ENCODE measurements at regions not wholly inside any gene's neighbourhood (a gene's known extent, or its start where the extent isn't known, plus 50 kb on each side); places are given as distances from the start of the nearest gene placed in this dataset.

DNA sequence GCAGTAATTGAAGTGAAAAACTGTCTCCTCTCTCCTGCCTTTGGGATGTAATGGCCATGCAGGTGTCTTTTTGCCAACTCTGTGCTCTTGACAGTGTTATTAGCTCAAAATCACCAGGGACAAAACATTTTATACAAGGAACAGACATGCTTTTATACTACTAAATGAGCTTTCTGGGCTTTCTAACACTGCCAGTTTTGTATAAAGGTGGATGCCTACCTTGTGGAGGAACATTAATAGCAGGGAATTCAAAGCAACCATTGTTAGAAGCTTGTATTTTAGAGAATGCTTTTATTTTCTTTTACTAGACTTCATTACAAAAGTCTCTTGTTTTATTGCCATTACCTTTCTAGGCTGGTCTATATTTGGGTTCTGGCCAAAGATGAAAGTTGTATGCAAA lies 54.7 kb upstream of the ARSJ start:
- no peak for DNase-seq (ENCODE audit: low read depth, low spot score)
- no peaks in the 10 kb centered on the region for H3K9me3 ChIP-seq (ENCODE audit: insufficient read depth, low read length)
- no peaks in the 10 kb centered on the region for H3K27me3 ChIP-seq (ENCODE audit: insufficient read depth, insufficient read length)
- H3K36me3 ChIP-seq (ENCODE audit: insufficient read depth, insufficient read length, low read length): no peaks in the 10 kb centered on the region
- H3K4me3 ChIP-seq (ENCODE audit: insufficient read length, low read depth): no peak overlapping the region
- H3K9ac ChIP-seq (ENCODE audit: insufficient read length, low read depth): no peak overlapping the region
- no peaks in the 10 kb centered on the region for H3K4me1 ChIP-seq (ENCODE audit: insufficient read depth, insufficient read length)
- no peak for TF ChIP-seq SUZ12 (IDR thresholded peaks at IDR 0.05; ENCODE audit: extremely low read depth, insufficient read depth, insufficient read length)
- TF ChIP-seq YY1 (IDR thresholded peaks at IDR 0.05; ENCODE audit: insufficient read depth, insufficient read length): no peak
- no peak for TF ChIP-seq ZNF274 (IDR thresholded peaks at IDR 0.05; ENCODE audit: low read depth, low read length)

DNA sequence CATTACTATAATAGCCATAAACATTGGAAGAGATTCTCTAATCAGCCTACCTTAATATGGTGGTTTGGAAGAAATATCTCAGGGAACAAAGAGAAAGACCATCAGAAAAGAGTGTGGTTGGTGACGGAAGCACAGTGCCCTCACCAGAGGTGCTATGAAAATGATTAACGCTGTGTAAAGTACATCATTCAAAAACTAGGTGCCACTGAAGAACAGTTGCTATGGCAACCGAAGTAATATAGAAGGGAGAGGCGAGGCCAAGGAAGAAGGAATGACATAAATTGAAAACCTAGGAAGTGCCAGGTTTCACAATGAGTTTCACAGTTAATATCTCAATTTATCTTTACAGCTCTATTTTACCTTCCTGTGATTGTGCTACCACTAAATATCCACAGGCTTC lies 57.0 kb upstream of the ARSJ start:
- no peak for DNase-seq (ENCODE audit: low read depth, low spot score)
- TF ChIP-seq ZNF274 (IDR thresholded peaks at IDR 0.05; ENCODE audit: low read depth, low read length) (no peak), YY1 (IDR thresholded peaks at IDR 0.05; ENCODE audit: insufficient read depth, insufficient read length) (no peak), SUZ12 (IDR thresholded peaks at IDR 0.05; ENCODE audit: extremely low read depth, insufficient read depth, insufficient read length) (no peak)
- H3K9me3 ChIP-seq (ENCODE audit: insufficient read depth, low read length): no peaks in the 10 kb centered on the region
- H3K27me3 ChIP-seq (ENCODE audit: insufficient read depth, insufficient read length): no peaks in the 10 kb centered on the region
- no peak overlapping the region for H3K9ac ChIP-seq (ENCODE audit: insufficient read length, low read depth)
- H3K36me3 ChIP-seq (ENCODE audit: insufficient read depth, insufficient read length, low read length): no peaks in the 10 kb centered on the region
- H3K4me3 ChIP-seq (ENCODE audit: insufficient read length, low read depth): no peak overlapping the region
- H3K4me1 ChIP-seq (ENCODE audit: insufficient read depth, insufficient read length): no peaks in the 10 kb centered on the region

DNA sequence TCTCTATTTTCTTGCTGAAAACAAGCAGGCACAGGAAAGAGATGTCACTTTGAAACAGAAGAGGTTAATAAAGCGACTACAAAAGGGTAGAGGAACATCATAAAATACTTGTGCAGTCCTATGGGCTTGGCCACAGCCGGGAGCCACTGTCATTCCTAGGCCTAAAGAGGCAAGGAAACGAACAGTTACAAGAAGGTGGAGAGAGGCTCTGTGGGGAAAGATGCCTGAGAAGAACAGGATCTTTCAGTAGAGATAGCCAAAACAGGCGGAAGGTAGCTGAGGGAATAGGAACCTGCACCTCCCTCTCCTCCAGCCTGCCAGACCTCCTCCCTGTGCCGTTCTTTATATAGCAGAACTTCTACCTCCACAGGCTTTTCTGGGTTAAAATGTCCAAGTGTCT lies 57.4 kb upstream of the ARSJ start:
- no peak for DNase-seq (ENCODE audit: low read depth, low spot score)
- Histone ChIP-seq H3K36me3 (ENCODE audit: insufficient read depth, insufficient read length, low read length) (no peaks in the 10 kb centered on the region), H3K9ac (ENCODE audit: insufficient read length, low read depth) (no peak overlapping the region), H3K9me3 (ENCODE audit: insufficient read depth, low read length) (no peaks in the 10 kb centered on the region), H3K4me3 (ENCODE audit: insufficient read length, low read depth) (no peak overlapping the region), H3K27me3 (ENCODE audit: insufficient read depth, insufficient read length) (no peaks in the 10 kb centered on the region), H3K4me1 (ENCODE audit: insufficient read depth, insufficient read length) (no peaks in the 10 kb centered on the region)
- no peak for TF ChIP-seq YY1 (IDR thresholded peaks at IDR 0.05; ENCODE audit: insufficient read depth, insufficient read length)
- no peak for TF ChIP-seq ZNF274 (IDR thresholded peaks at IDR 0.05; ENCODE audit: low read depth, low read length)
- TF ChIP-seq SUZ12 (IDR thresholded peaks at IDR 0.05; ENCODE audit: extremely low read depth, insufficient read depth, insufficient read length): no peak

DNA sequence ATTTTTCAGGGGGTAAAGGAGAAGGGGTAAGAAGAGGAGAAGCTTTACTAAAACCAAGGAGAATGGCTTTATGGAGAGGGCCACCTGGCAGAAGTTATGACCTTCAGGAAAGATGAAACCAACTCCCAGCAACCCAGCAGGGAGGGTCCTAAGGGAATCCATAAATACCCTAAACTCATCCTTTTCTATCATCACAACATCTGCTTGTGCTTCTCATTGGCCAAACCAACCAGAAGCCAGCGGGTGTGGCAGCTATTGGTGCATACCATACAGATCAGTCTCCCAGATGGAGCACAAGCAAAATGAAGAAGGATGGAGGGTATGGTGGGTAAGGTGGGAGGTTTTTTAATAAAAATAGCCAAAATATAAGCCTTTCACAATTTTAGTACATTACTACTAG lies 58.5 kb upstream of the ARSJ start:
- Histone ChIP-seq H3K4me1 (ENCODE audit: insufficient read depth, insufficient read length) (no peaks in the 10 kb centered on the region), H3K9me3 (ENCODE audit: insufficient read depth, low read length) (no peaks in the 10 kb centered on the region), H3K36me3 (ENCODE audit: insufficient read depth, insufficient read length, low read length) (no peaks in the 10 kb centered on the region), H3K4me3 (ENCODE audit: insufficient read length, low read depth) (no peak overlapping the region), H3K27me3 (ENCODE audit: insufficient read depth, insufficient read length) (no peaks in the 10 kb centered on the region), H3K9ac (ENCODE audit: insufficient read length, low read depth) (no peak overlapping the region)
- TF ChIP-seq SUZ12 (IDR thresholded peaks at IDR 0.05; ENCODE audit: extremely low read depth, insufficient read depth, insufficient read length): no peak
- TF ChIP-seq YY1 (IDR thresholded peaks at IDR 0.05; ENCODE audit: insufficient read depth, insufficient read length): no peak
- TF ChIP-seq ZNF274 (IDR thresholded peaks at IDR 0.05; ENCODE audit: low read depth, low read length): no peak
- no peak for DNase-seq (ENCODE audit: low read depth, low spot score)

DNA sequence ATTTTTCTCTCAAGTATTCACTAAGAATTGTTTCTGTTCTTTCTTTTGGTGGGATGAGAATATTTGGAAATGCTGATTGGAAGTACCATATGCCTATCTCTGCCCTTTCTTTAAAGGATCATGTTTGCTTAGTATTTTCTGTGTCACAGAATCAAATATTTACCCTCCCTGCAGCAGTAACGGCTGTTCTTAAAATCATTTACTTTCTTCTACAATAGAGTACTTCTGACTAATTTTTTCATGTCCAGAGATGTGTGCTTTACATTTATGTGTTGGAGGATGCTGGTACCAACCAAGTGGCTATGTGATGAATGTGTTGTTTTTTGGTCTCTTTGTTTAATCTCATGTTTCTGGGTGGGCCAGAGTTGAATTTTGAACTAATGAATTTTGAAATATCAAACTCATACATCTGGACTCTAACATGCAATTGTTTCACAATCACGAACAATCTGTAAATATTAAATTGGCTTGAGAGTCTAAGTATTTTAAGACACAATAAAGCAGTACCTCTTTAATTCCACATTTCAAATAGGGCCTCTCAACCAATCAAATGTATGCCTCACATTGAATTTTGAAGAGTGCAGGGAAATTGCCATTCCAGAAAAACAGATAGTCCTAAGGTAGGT lies 59.4 kb upstream of the ARSJ start:
- no peak for DNase-seq (ENCODE audit: low read depth, low spot score)
- no peak for TF ChIP-seq ZNF274 (IDR thresholded peaks at IDR 0.05; ENCODE audit: low read depth, low read length)
- TF ChIP-seq SUZ12 (IDR thresholded peaks at IDR 0.05; ENCODE audit: extremely low read depth, insufficient read depth, insufficient read length): no peak
- no peak for TF ChIP-seq YY1 (IDR thresholded peaks at IDR 0.05; ENCODE audit: insufficient read depth, insufficient read length)
- no peaks in the 10 kb centered on the region for H3K4me1 ChIP-seq (ENCODE audit: insufficient read depth, insufficient read length)
- no peak overlapping the region for H3K4me3 ChIP-seq (ENCODE audit: insufficient read length, low read depth)
- no peak overlapping the region for H3K9ac ChIP-seq (ENCODE audit: insufficient read length, low read depth)
- H3K27me3 ChIP-seq (ENCODE audit: insufficient read depth, insufficient read length): no peaks in the 10 kb centered on the region
- H3K36me3 ChIP-seq (ENCODE audit: insufficient read depth, insufficient read length, low read length): no peaks in the 10 kb centered on the region
- no peaks in the 10 kb centered on the region for H3K9me3 ChIP-seq (ENCODE audit: insufficient read depth, low read length)

DNA sequence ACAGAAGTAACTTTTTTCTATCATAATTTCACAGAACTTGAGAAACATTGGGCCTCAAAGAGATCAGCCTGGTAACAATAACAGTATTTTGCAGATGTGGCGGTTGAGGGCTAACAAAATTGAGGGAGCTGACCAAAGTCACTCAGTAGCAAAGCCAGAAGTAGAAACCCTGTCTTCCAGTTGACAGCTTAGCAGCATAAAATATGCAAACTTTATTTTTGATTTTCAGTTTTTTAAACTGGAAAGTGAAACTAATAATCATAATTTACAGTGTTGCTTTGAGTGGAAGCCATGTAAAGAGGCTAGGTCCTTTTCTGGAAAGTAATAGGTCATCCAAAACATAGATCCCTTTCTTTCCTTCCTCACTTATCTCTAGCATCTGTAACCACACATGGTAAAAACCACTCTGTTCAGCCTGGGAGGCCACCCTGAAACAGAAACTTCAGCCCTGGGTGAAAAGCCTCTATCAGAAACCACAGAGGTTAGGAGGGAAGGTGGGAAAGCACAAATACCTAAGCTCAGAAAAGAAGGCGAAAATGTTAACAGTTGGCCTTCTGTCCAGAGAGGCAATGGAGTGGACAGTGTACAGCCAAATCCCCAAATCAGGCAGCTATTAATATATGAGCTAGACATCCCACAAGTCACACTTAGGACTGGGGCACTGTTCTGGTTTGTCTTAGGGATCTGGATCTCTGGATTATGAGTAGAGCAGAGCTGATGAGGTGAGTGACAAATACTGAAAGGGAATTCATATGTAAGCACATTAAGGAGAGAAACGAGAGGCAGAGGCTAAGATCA lies 61.1 kb upstream of the ARSJ start:
- DNase-seq (ENCODE audit: low read depth, low spot score): no peak
- TF ChIP-seq SUZ12 (IDR thresholded peaks at IDR 0.05; ENCODE audit: extremely low read depth, insufficient read depth, insufficient read length): no peak
- TF ChIP-seq ZNF274 (IDR thresholded peaks at IDR 0.05; ENCODE audit: low read depth, low read length): no peak
- TF ChIP-seq YY1 (IDR thresholded peaks at IDR 0.05; ENCODE audit: insufficient read depth, insufficient read length): no peak
- no peak overlapping the region for H3K9ac ChIP-seq (ENCODE audit: insufficient read length, low read depth)
- H3K9me3 ChIP-seq (ENCODE audit: insufficient read depth, low read length): no peaks in the 10 kb centered on the region
- H3K4me1 ChIP-seq (ENCODE audit: insufficient read depth, insufficient read length): no peaks in the 10 kb centered on the region
- H3K4me3 ChIP-seq (ENCODE audit: insufficient read length, low read depth): no peak overlapping the region
- H3K27me3 ChIP-seq (ENCODE audit: insufficient read depth, insufficient read length): no peaks in the 10 kb centered on the region
- H3K36me3 ChIP-seq (ENCODE audit: insufficient read depth, insufficient read length, low read length): no peaks in the 10 kb centered on the region

DNA sequence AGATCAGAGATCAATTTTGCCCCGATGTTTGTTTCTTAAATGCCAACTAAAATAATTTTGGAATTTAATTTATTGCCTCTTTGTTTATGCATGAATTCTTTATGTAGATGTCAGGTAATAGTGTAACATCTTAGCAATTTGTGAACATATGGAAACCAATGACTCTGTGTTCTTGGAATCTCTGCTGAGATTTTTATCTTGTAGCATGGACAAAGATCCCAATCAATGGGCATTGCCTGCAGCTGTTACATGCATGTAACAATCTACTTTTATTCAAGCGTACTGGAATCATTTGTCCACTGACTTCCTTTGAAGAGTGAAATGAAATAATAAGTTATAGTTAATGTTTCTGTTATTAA lies 61.6 kb upstream of the ARSJ start:
- TF ChIP-seq SUZ12 (IDR thresholded peaks at IDR 0.05; ENCODE audit: extremely low read depth, insufficient read depth, insufficient read length): no peak
- H3K27me3 ChIP-seq (ENCODE audit: insufficient read depth, insufficient read length): no peaks in the 10 kb centered on the region
- no peak for DNase-seq (ENCODE audit: low read depth, low spot score)
- H3K4me3 ChIP-seq (ENCODE audit: insufficient read length, low read depth): no peak overlapping the region
- no peak overlapping the region for H3K9ac ChIP-seq (ENCODE audit: insufficient read length, low read depth)
- no peaks in the 10 kb centered on the region for H3K4me1 ChIP-seq (ENCODE audit: insufficient read depth, insufficient read length)
- no peaks in the 10 kb centered on the region for H3K9me3 ChIP-seq (ENCODE audit: insufficient read depth, low read length)
- H3K36me3 ChIP-seq (ENCODE audit: insufficient read depth, insufficient read length, low read length): no peaks in the 10 kb centered on the region
